GM18861 (cell line): ENCODE measurements at regions not wholly inside any gene's neighbourhood (a gene's known extent, or its start where the extent isn't known, plus 50 kb on each side); places are given as distances from the start of the nearest gene placed in this dataset.

Experiments used
- ATAC-seq: cut with Tn5 transposase; IDR thresholded peaks from one replicate; pipeline ENCODE4 v1.9.1; 2021; ENCODE audit not compliant: unreplicated experiment

DNA sequence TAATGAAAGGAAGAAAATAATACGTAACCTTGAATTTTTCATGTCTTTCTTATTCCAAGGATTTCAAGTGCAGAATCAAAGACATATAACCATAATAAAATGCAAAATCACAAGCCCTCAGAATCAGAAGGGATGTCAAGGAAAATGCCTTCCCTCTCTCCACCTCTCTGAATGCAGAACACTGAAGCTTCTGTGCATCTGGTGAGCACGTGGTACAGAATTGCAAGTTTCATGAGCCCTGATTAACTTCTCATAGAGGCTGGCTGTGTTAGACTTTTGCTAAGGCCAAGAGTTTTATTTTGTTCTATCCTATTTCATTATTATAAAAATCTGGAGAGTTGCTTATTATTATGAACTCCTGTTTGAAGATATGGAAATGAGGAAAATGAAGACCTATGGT, 533.7 kb upstream of the POM121L12 start:
- ATAC-seq, result no peak

GRCh38 chr7:52500841-52501240, 534.6 kb upstream of the POM121L12 start:
- ATAC-seq, result no peak

DNA sequence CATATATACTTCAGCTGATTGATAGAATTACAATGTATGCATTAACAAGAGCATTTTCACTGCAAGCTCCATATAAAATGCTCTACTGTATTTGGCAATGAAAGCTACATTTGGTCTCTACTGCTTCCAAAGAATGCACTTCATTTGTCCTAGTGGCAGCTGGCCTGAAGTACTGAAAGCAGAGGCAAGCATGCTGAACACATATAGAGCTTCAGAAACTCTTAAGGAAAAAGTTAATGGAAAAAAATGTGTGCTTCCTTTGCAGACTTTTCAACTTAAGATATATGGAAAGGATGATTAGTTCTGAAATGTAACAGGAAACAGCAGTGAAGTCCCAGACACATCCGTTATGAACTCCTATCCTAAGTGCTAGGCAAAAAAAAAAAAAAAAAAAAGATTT, 537.1 kb upstream of the POM121L12 start:
- ATAC-seq, result no peak

DNA sequence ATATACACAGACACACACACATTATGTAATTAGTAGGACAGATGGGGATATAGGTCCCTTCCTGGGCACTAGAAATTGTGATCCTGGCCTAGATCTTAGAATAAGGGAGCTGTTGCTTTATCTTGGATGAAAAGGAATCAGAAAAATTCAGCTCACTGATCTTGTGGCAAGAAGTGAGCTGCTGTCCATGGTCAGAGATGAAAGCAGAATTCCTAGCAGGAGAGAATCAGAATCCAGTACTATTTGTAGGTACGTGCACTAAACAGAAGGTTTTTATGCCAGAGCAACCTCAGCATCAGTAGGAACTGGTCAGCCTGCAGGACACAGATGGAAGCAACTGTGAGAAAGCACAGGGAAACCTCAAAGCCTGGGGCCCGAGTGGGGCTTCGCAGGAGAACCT, 549.2 kb upstream of the POM121L12 start:
- ATAC-seq, result no peak

DNA sequence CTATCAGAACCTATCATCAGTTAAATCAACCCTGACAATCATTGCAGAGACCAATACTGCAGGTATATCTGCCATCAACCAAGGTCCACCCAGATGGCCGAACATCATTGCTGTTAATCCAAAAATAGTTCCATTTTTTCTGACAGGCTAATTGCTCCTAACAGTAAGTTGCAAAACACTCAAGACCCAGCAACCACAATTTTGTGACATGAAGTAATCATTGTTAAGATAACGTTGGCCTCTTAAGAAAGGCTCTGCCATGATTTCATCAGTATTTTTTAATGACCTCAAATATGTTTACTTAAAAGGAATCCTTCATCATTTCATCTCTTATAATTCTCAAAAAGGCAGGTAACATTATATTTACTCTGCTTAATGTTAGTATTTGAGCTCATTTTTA, 553.4 kb upstream of the POM121L12 start:
- no peak for ATAC-seq

- no peak for ATAC-seq
These were observed 553.9 kb upstream of the POM121L12 start for GRCh38 chr7:52481571-52481970.

DNA sequence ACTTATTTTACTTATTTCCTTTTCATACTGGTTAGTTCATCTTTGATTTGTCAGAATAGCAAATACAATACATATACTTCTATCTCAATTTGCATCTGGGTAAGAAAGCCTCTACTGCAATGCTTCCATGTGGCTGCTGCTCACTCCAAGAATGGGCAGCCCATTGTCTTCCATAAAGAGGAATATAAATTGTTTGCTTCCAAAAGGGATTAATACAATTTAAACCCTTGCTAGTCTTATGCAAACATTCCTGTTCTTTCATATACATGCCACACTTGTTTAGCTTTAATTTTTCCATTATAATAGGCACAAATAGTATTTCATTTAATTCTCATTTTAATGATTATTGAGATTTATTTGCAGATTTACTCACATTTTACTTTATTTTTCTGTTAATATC, 555.4 kb upstream of the POM121L12 start:
- no peak for ATAC-seq

DNA sequence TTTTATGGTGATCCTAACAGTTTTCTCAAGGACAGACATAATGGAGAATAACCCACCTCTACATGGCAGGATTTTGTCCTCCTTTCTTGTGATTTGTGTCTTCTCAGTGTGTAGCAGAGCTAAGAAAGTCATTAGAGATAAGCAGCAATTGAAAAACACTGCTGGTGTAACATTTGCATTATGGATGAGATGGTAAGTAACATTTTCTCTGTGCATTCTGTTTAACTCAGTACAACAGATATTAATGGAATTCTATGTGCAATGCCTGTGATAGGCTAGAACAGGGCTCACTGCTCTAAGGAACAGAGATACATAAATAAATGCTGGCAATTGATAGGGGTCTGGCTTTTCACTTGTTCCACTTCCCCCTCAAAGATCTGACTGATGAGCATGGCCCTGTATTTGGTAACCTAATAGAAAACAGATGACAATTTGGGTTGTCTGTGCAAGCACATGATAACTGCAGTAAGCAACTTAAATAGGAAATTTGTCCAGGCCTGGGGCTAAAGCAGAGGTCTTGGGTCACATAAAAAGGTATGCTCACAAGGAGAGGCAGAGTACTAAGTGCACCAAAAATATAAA, 560.3 kb upstream of the POM121L12 start:
- ATAC-seq, result no peak

GRCh38 chr7:52473756-52474155, 561.7 kb upstream of the POM121L12 start:
- ATAC-seq, result no peak

DNA sequence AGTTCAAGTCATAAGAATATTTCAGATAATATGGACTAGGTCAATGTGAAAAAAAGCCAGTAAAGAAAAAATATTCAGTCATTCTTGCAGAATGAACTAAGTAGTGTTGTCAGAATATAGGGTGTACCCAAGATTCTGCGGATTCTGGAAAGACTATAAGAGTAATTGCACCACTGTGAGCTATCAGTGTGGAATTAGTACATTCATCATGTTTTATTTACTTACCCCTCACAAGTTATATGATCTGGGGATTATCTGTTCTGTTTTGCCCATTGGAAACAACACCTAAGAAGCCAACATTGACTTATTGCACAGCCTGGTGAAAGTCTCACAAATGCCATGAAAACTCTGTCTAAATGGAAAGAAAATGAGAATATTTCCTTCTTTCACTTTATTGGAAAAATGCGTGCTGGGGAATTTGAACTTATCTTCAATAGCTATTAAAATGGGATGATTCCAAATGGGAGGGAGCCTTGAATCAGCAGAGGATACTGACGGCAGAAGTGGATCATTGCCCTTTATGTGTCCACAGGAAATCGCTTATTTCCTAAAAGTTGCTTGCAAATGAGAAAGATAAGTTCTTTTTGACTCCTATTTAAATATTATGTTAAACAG, 563.3 kb upstream of the POM121L12 start:
- ATAC-seq, result no peak

DNA sequence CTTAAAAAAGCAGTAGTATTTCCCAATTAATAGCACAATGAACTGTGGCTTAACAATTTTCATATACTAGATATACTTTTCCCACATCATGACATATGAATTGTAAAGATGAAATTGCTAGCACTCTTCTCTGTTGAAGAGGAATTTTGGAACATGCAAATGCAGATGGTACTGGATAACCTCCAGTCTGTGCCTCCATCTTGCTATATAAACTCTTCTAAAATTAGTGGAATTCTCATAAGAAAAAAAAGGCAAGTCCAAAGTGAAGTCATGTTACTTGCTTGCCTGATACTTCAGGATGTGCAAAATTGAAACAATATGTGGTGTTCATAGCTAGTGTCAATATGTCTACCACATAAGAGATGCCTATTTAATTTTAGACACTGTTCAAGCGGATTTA, 570.2 kb upstream of the POM121L12 start:
- no peak for ATAC-seq

- no peak for ATAC-seq
These were observed 572.1 kb upstream of the POM121L12 start for GRCh38 chr7:52463341-52463740.

GRCh38 chr7:52462474-52462873, 573.0 kb upstream of the POM121L12 start:
- no peak for ATAC-seq

DNA sequence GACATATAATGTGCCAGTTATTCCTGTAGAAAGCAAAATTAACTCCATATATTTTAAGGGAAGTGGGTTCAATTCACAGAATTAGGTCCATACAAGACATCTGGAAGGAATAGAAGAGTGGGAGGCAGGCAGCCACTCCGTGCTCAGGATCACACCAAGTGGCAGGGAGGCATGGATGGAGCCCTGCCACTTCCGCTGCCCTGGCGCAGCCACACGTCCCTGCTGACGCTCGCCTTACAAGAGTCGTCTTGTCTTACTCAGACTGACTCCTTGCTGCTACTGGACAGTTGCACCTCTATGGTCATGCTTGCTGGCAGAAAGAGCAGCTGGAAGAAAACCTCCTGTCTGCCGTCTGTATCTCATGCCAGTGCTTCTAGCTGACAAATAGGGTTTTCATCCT, 579.9 kb upstream of the POM121L12 start:
- ATAC-seq, result no peak

DNA sequence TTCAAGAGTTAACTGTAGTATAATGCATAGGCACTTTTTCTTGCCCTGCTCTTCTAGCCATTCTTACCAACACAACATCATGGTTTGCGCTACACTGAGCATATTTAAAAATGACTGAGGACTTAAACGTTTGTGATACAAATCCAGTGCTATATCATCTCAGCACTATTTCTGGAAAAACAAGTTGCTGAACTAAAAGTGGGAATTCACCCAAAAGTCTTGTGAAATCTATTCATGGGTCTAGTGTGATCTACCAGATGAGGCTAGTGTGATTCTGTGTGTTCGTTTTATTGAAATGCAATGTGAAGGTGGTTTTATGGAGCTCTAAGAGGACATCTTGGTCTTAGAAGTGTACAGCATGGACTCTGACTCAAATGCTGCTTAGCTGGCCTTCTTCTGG, 584.6 kb upstream of the POM121L12 start:
- no peak for ATAC-seq

DNA sequence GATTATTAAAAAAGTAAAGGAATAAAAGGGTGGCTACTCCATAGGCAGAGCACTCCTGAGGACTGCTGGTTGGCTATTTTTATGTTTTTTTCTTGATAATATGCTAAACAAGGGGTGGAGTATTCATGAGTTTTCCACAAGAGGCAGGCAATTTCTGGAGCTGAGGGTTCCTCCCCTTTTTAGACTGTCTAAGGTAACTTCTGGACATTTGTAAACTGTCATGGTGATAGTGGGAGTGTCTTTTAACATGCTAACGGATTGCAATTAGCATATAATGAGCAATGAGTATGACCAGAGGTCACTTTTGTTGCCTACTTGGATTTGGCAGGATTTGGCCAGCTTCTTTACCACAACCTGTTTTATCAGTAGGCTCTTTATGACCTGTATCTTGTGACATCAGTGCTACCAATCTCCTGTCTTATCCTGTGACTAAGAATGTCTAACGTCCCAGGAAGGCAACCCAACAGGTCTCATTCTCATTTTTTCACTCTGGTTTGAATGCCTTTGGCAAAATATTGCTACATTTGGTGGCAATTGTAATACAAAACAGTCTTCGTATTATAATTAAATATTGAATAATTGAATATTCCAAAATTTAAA, 587.8 kb upstream of the POM121L12 start:
- no peak for ATAC-seq

DNA sequence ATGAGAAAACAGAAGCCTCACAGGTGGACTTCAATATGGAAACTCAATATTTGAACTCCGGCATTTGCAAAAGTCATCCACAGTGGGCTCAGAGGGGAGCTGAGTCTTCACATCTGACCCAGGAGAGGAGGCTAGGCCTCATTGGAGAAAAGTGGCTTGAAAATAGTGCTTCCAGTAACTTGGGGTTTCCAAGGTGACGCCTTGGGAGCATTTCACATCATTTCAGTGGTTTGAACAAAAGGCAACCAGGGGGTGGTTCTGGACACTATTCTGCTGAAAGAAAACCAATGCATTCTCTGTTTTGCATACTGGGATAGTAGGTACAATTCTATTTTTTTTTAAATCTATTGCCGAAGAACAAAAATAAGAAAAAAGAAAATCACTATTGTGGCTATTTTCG, 599.2 kb upstream of the POM121L12 start:
- no peak for ATAC-seq

- ATAC-seq, result no peak
These were observed 604.2 kb upstream of the POM121L12 start for GRCh38 chr7:52431082-52431815.

GRCh38 chr7:52423251-52423650, 612.2 kb upstream of the POM121L12 start:
- no peak for ATAC-seq

GRCh38 chr7:52413051-52413450, 622.4 kb upstream of the POM121L12 start:
- no peak for ATAC-seq

DNA sequence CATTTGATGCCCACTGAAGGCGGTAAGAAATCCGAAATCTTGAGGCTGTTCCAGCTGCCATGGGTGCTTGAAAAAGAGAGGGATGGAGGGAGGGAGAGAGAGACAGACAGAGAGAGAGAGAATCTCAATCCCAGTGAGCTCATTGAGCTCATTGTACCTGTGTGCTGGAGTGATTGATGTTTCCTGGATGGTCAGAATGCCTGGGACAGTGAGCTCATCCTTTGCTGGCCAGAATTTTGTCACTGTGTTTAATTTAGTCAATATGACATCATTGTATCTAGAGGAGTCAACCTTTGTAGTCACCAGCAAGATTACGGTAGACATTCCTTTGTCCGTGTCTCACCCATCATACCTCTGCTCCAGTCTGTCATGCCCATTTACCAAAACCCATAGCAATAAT, 625.4 kb upstream of the POM121L12 start:
- no peak for ATAC-seq

- ATAC-seq, result no peak
These were observed 628.6 kb upstream of the POM121L12 start for GRCh38 chr7:52406808-52407207.
